GM23338 (cell line): ENCODE measurements at regions not wholly inside any gene's neighbourhood (a gene's known extent, or its start where the extent isn't known, plus 50 kb on each side); places are given as distances from the start of the nearest gene placed in this dataset.

Source experiments
- ATAC-seq: fragments of 200-7000 bp; cut with Tn5 transposase; 3 replicates; pipeline ENCODE4 v1.9.1; 2020
- DNase-seq: peaks from one replicate; pipeline ENCODE4 v3.0.0-alpha.2; 2015; ENCODE audit warnings: low spot score
- H2AFZ ChIP-seq: fragments of 200-600 bp; sonication (generic); 2 replicates; pipeline ENCODE4 v1.8.0; 2016; ENCODE audit warnings: antibody characterized with exemption, mild to moderate bottlenecking, moderate library complexity
- H3F3A ChIP-seq: fragments of 200-600 bp; sonication (generic); replicated peaks from 2 replicates; pipeline ENCODE4 v1.8.0; 2017; ENCODE audit warnings: antibody characterized with exemption, mixed run types, low read depth
- H3K27ac ChIP-seq: fragments of 200-600 bp; sonication (generic); 2 replicates; pipeline ENCODE4 v1.6.1; 2016; ENCODE audit warnings: low read depth
- H3K27me3 ChIP-seq: fragments of 200-600 bp; sonication (generic); 2 replicates; pipeline ENCODE4 v1.8.0; 2016; ENCODE audit warnings: mild to moderate bottlenecking, mixed run types, moderate library complexity; ENCODE audit not compliant: insufficient read depth
- H3K36me3 ChIP-seq: fragments of 200-600 bp; sonication (generic); 2 replicates; pipeline ENCODE4 v1.8.0; 2016; ENCODE audit warnings: mild to moderate bottlenecking; ENCODE audit not compliant: insufficient read depth
- H3K4me1 ChIP-seq: fragments of 200-600 bp; sonication (generic); 2 replicates; pipeline ENCODE4 v1.8.0; 2016; ENCODE audit warnings: mild to moderate bottlenecking, moderate library complexity; ENCODE audit not compliant: insufficient read depth
- H3K4me2 ChIP-seq: fragments of 200-600 bp; sonication (generic); 2 replicates; pipeline ENCODE4 v1.7.1; 2017; ENCODE audit warnings: mixed run types
- H3K4me3 ChIP-seq: fragments of 200-600 bp; sonication (generic); 2 replicates; pipeline ENCODE4 v1.6.1; 2016; ENCODE audit warnings: mixed run types
- H3K79me2 ChIP-seq: fragments of 200-600 bp; sonication (generic); replicated peaks from 2 replicates; pipeline ENCODE4 v1.8.0; 2017; ENCODE audit warnings: mild to moderate bottlenecking; ENCODE audit not compliant: insufficient read depth
- H3K9me2 ChIP-seq: fragments of 200-600 bp; sonication (generic); 2 replicates; pipeline ENCODE4 v1.8.0; 2017; ENCODE audit not compliant: insufficient read depth
- H4K20me1 ChIP-seq: fragments of 200-600 bp; sonication (generic); replicated peaks from 2 replicates; pipeline ENCODE4 v1.8.0; 2017; ENCODE audit warnings: mild to moderate bottlenecking; ENCODE audit not compliant: insufficient read depth
- H3K27ac Mint-ChIP-seq: 2 replicates; pipeline ENCODE4 v1.8.0; 2020; ENCODE audit warnings: inconsistent platforms, mild to moderate bottlenecking, moderate library complexity, mixed read lengths
- H3K27me3 Mint-ChIP-seq: 3 replicates; pipeline ENCODE4 v1.8.0; 2022; ENCODE audit warnings: low read depth, mild to moderate bottlenecking, moderate library complexity, mixed read lengths, inconsistent platforms; ENCODE audit not compliant: insufficient read depth, poor library complexity
- H3K36me3 Mint-ChIP-seq: 3 replicates; pipeline ENCODE4 v1.8.0; 2021; ENCODE audit warnings: low read depth, mild to moderate bottlenecking, inconsistent platforms, moderate library complexity, mixed read lengths
- H3K4me1 Mint-ChIP-seq: 3 replicates; pipeline ENCODE4 v1.8.0; 2020; ENCODE audit warnings: mild to moderate bottlenecking, inconsistent platforms, mixed read lengths
- H3K4me3 Mint-ChIP-seq: 3 replicates; pipeline ENCODE4 v1.8.0; 2021; ENCODE audit warnings: moderate library complexity, mild to moderate bottlenecking, inconsistent platforms, mixed read lengths
- H3K9me3 Mint-ChIP-seq: 3 replicates; pipeline ENCODE4 v1.8.0; 2020; ENCODE audit warnings: moderate library complexity, mild to moderate bottlenecking, inconsistent platforms, mixed read lengths
- CREB1 ChIP-seq: fragments of 250-450 bp; sonication (Bioruptor Pico); IDR thresholded peaks from 2 replicates; pipeline ENCODE4 v1.5.0; 2020; ENCODE audit warnings: low read depth, mild to moderate bottlenecking, moderate library complexity
- EZH2 ChIP-seq: fragments of 200-600 bp; sonication (generic); IDR thresholded peaks from one replicate; pipeline ENCODE4 v1.8.0; 2017; ENCODE audit warnings: antibody characterized with exemption, mild to moderate bottlenecking, low read depth; ENCODE audit not compliant: unreplicated experiment
- EZH2phosphoT487 ChIP-seq: fragments of 200-600 bp; sonication (generic); IDR thresholded peaks from one replicate; pipeline ENCODE4 v1.8.1; 2018; ENCODE audit warnings: antibody characterized with exemption; ENCODE audit not compliant: unreplicated experiment
- JUNB ChIP-seq: IDR thresholded peaks from one replicate; pipeline ENCODE4 v1.6.1; 2016; ENCODE audit warnings: antibody characterized with exemption; ENCODE audit not compliant: unreplicated experiment
- NANOG ChIP-seq: IDR thresholded peaks from 2 replicates; pipeline ENCODE4 v1.6.1; 2016; ENCODE audit warnings: antibody characterized with exemption, borderline replicate concordance
- STAT1 ChIP-seq: IDR thresholded peaks from one replicate; pipeline ENCODE4 v1.6.1; 2016; ENCODE audit warnings: antibody characterized with exemption; ENCODE audit not compliant: unreplicated experiment
- ZNF114 ChIP-seq: fragments of 250-450 bp; sonication (Bioruptor Pico); IDR thresholded peaks from 2 replicates; pipeline ENCODE4 v1.5.0; 2020; ENCODE audit warnings: mild to moderate bottlenecking, moderate library complexity
- ZNF331 ChIP-seq: fragments of 250-450 bp; sonication (Bioruptor Pico); IDR thresholded peaks from 2 replicates; pipeline ENCODE4 v1.5.0; 2020; ENCODE audit warnings: low read depth, mild to moderate bottlenecking, moderate library complexity
- TF ChIP-seq, protein P1 (sequence below): IDR thresholded peaks from 2 replicates; pipeline ENCODE4 v1.6.1; 2016; ENCODE audit warnings: antibody characterized with exemption
- TF ChIP-seq, protein P2 (sequence below), 2 experiments: fragments of 200-600 bp in 1 of 2; sonication (generic) in 1 of 2; conservative IDR thresholded peaks; 2 replicates each; pipeline versions ENCODE4 v1.5.1 to v1.6.1; 2016 to 2017; ENCODE audit warnings: antibody characterized with exemption in 2 of 2, low read depth in 2 of 2, mild to moderate bottlenecking in 2 of 2, moderate library complexity in 1 of 2
- TF ChIP-seq, protein P3 (sequence below): IDR thresholded peaks from one replicate; pipeline ENCODE4 v1.6.1; 2018; ENCODE audit warnings: antibody characterized with exemption; ENCODE audit not compliant: unreplicated experiment

DNA sequence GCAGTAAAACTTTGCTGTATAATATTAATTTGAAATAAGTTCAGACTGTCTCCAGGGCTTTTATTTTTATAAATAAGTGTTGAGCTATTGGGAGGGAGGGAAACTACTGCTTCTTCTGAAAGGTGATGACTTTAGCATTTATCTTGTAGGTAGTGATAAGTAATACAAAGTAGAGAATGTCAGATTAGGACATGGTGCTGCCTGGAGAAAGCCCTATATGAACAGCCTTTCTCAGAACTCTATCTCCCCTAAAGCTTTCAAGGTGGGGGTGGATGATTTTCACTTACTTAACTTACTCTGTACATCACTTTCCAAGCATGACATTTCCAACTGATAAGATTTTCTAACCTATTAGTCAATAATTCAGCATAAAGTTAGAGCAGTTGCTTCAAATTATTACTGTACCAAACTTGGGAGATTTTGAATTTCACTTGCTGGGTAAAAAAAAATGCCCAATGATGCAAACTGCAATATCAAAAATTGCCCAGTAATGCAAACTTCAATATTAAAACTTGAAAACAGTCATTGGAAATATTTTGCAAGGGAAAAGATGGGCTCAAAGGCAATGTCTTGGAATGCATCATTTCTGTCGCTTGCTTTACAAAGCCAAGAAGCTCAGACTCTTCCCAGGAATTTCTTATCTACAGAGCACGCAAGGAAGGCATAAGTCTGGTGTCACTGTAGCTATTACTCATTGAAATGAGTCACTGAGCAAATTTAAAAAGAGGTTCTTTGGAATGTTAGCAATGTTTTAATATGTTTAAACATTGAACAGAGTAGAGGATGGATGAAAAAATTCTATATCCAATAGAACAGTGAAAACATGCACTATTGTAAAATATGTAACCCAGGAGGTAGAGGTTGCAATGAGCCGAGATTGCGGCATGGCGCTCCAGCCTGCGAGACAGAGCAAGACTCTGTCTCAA lies 569.5 kb downstream of the PSAT1 start:
- Histone ChIP-seq H3K4me2 (no peak overlapping the region), H3F3A (no peaks in the 10 kb centered on the region), H3K9me2 (no peaks in the 10 kb centered on the region; the same call in 1 of the 2 replicates), H2AFZ (no peak overlapping the region), H3K79me2 (no peaks in the 10 kb centered on the region), H3K4me3 (no peak overlapping the region), H4K20me1 (no peaks in the 10 kb centered on the region), H3K27me3 (no peaks in the 10 kb centered on the region), H3K4me1 (0 out of 2 replicates have a peak, but pooled peaks cover 4% of the 10 kb centered on the region), H3K36me3 (no peaks in the 10 kb centered on the region), H3K27ac (no peak overlapping the region)
- H3K9me3 Mint-ChIP-seq, result no peaks in the 10 kb centered on the region
- no peak overlapping the region for H3K4me3 Mint-ChIP-seq
- no peak for TF ChIP-seq NANOG
- no peak for ATAC-seq
- H3K4me1 Mint-ChIP-seq, result peaks cover 9% of the 10 kb centered on the region; the same call in 2 of the 3 replicates
- DNase-seq, result no peak
- H3K27ac Mint-ChIP-seq, result no peak overlapping the region
- no peaks in the 10 kb centered on the region for H3K36me3 Mint-ChIP-seq
- H3K27me3 Mint-ChIP-seq, result no peaks in the 10 kb centered on the region

DNA sequence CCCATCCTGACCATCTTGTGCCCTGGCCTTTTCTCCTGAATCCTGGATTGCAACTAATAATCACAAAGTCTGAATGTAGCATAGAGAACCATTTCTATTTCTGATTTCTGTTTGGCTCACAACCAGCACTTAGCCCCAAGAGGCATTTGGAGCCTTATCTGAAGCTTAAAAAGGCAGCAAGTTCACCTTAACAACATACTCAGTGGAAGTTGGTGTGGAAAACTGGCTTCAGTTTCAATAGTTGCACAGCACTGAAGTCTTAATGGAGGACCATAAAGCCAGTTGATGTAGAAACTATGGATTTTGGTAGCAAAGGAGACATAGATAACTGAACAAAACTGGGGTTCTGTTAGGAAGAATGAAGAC lies 574.1 kb downstream of the PSAT1 start:
- Mint-ChIP-seq H3K27ac (no peak overlapping the region), H3K27me3 (no peaks in the 10 kb centered on the region), H3K4me1 (peaks cover 2% of the 10 kb centered on the region; the same call in 1 of the 3 replicates), H3K36me3 (no peaks in the 10 kb centered on the region), H3K9me3 (no peaks in the 10 kb centered on the region), H3K4me3 (no peak overlapping the region)
- no peaks in the 10 kb centered on the region for H3K4me1 ChIP-seq
- H3F3A ChIP-seq, result no peaks in the 10 kb centered on the region
- ATAC-seq (no peak), DNase-seq (no peak)
- H3K27ac ChIP-seq, result no peak overlapping the region
- no peak overlapping the region for H3K4me2 ChIP-seq
- H3K36me3 ChIP-seq, result no peaks in the 10 kb centered on the region
- peaks cover 3% of the 10 kb centered on the region for H3K9me2 ChIP-seq
- H2AFZ ChIP-seq, result no peak overlapping the region
- no peaks in the 10 kb centered on the region for H3K27me3 ChIP-seq
- H4K20me1 ChIP-seq, result no peaks in the 10 kb centered on the region
- no peak overlapping the region for H3K4me3 ChIP-seq
- no peaks in the 10 kb centered on the region for H3K79me2 ChIP-seq
- no peak for TF ChIP-seq EZH2
- no peak for TF ChIP-seq ZNF114 (CRISPR knock-in tag)
- TF ChIP-seq ZNF331 (CRISPR knock-in tag), result no peak
- TF ChIP-seq EZH2phosphoT487, result no peak
- TF ChIP-seq, protein P1, sequence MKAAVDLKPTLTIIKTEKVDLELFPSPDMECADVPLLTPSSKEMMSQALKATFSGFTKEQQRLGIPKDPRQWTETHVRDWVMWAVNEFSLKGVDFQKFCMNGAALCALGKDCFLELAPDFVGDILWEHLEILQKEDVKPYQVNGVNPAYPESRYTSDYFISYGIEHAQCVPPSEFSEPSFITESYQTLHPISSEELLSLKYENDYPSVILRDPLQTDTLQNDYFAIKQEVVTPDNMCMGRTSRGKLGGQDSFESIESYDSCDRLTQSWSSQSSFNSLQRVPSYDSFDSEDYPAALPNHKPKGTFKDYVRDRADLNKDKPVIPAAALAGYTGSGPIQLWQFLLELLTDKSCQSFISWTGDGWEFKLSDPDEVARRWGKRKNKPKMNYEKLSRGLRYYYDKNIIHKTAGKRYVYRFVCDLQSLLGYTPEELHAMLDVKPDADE, result no peak
- TF ChIP-seq CREB1 (CRISPR knock-in tag), result no peak
- no peak for TF ChIP-seq STAT1
- no peak for TF ChIP-seq JUNB
- no peak for TF ChIP-seq NANOG
- TF ChIP-seq, protein P2, sequence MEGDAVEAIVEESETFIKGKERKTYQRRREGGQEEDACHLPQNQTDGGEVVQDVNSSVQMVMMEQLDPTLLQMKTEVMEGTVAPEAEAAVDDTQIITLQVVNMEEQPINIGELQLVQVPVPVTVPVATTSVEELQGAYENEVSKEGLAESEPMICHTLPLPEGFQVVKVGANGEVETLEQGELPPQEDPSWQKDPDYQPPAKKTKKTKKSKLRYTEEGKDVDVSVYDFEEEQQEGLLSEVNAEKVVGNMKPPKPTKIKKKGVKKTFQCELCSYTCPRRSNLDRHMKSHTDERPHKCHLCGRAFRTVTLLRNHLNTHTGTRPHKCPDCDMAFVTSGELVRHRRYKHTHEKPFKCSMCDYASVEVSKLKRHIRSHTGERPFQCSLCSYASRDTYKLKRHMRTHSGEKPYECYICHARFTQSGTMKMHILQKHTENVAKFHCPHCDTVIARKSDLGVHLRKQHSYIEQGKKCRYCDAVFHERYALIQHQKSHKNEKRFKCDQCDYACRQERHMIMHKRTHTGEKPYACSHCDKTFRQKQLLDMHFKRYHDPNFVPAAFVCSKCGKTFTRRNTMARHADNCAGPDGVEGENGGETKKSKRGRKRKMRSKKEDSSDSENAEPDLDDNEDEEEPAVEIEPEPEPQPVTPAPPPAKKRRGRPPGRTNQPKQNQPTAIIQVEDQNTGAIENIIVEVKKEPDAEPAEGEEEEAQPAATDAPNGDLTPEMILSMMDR (conservative IDR thresholded peaks at IDR 0.05; ENCODE audit: low read depth in 2 of 2), result no peak
- TF ChIP-seq, protein P3, sequence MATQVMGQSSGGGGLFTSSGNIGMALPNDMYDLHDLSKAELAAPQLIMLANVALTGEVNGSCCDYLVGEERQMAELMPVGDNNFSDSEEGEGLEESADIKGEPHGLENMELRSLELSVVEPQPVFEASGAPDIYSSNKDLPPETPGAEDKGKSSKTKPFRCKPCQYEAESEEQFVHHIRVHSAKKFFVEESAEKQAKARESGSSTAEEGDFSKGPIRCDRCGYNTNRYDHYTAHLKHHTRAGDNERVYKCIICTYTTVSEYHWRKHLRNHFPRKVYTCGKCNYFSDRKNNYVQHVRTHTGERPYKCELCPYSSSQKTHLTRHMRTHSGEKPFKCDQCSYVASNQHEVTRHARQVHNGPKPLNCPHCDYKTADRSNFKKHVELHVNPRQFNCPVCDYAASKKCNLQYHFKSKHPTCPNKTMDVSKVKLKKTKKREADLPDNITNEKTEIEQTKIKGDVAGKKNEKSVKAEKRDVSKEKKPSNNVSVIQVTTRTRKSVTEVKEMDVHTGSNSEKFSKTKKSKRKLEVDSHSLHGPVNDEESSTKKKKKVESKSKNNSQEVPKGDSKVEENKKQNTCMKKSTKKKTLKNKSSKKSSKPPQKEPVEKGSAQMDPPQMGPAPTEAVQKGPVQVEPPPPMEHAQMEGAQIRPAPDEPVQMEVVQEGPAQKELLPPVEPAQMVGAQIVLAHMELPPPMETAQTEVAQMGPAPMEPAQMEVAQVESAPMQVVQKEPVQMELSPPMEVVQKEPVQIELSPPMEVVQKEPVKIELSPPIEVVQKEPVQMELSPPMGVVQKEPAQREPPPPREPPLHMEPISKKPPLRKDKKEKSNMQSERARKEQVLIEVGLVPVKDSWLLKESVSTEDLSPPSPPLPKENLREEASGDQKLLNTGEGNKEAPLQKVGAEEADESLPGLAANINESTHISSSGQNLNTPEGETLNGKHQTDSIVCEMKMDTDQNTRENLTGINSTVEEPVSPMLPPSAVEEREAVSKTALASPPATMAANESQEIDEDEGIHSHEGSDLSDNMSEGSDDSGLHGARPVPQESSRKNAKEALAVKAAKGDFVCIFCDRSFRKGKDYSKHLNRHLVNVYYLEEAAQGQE, result no peak
